Karpas-422 (cell line): ENCODE measurements at regions not wholly inside any gene's neighbourhood (a gene's known extent, or its start where the extent isn't known, plus 50 kb on each side); places are given as distances from the start of the nearest gene placed in this dataset.

ENCODE experiments used
- DNase-seq: peaks from one replicate; pipeline ENCODE4 v3.0.0-alpha.2; 2015
- H2AFZ ChIP-seq: fragments of 200-600 bp; sonication (generic); 2 replicates; pipeline ENCODE4 v1.6.1; 2014; ENCODE audit warnings: antibody characterized with exemption, low read length, mixed read lengths
- H3K27ac ChIP-seq: fragments of 200-600 bp; sonication (generic); 2 replicates; pipeline ENCODE4 v1.5.1; 2014; ENCODE audit warnings: mild to moderate bottlenecking, low read length, moderate library complexity
- H3K27me3 ChIP-seq: fragments of 200-600 bp; sonication (generic); 2 replicates; pipeline ENCODE4 v1.6.1; 2014; ENCODE audit warnings: low read length, mixed read lengths
- H3K36me3 ChIP-seq: fragments of 200-600 bp; sonication (generic); 2 replicates; pipeline ENCODE4 v1.6.1; 2014; ENCODE audit warnings: low read length, mixed read lengths; ENCODE audit not compliant: insufficient read depth
- H3K4me1 ChIP-seq: fragments of 200-600 bp; sonication (generic); 2 replicates; pipeline ENCODE4 v1.6.1; 2014; ENCODE audit warnings: mild to moderate bottlenecking, low read length, mixed read lengths
- H3K4me2 ChIP-seq: fragments of 200-600 bp; sonication (generic); 2 replicates; pipeline ENCODE4 v1.6.1; 2014; ENCODE audit warnings: low read length, low read depth, mild to moderate bottlenecking; ENCODE audit not compliant: poor library complexity, severe bottlenecking
- H3K4me3 ChIP-seq: fragments of 200-600 bp; sonication (generic); 2 replicates; pipeline ENCODE4 v1.5.1; 2014; ENCODE audit warnings: mild to moderate bottlenecking, antibody characterized with exemption, low read length, mixed read lengths
- H3K79me2 ChIP-seq: fragments of 200-600 bp; sonication (generic); 2 replicates; pipeline ENCODE4 v1.6.1; 2014; ENCODE audit warnings: mild to moderate bottlenecking, low read length, mixed read lengths
- H3K9ac ChIP-seq: fragments of 200-600 bp; sonication (generic); 2 replicates; pipeline ENCODE4 v1.6.0; 2014; ENCODE audit warnings: low read length
- H3K9me2 ChIP-seq: fragments of 200-600 bp; sonication (generic), shearing (Covaris generic); replicated peaks from 2 replicates; pipeline ENCODE4 v1.6.0; 2014; ENCODE audit warnings: mild to moderate bottlenecking, low read length, moderate library complexity; ENCODE audit not compliant: insufficient read depth
- H3K9me3 ChIP-seq: fragments of 300-700, 200-600 bp; sonication (generic); 2 replicates; pipeline ENCODE4 v1.6.1; 2014; ENCODE audit warnings: low read length, mixed read lengths
- H4K20me1 ChIP-seq: fragments of 200-600 bp; sonication (generic); 2 replicates; pipeline ENCODE4 v1.6.1; 2014; ENCODE audit warnings: mild to moderate bottlenecking, antibody characterized with exemption, low read length, low read depth; ENCODE audit not compliant: insufficient read depth

DNA sequence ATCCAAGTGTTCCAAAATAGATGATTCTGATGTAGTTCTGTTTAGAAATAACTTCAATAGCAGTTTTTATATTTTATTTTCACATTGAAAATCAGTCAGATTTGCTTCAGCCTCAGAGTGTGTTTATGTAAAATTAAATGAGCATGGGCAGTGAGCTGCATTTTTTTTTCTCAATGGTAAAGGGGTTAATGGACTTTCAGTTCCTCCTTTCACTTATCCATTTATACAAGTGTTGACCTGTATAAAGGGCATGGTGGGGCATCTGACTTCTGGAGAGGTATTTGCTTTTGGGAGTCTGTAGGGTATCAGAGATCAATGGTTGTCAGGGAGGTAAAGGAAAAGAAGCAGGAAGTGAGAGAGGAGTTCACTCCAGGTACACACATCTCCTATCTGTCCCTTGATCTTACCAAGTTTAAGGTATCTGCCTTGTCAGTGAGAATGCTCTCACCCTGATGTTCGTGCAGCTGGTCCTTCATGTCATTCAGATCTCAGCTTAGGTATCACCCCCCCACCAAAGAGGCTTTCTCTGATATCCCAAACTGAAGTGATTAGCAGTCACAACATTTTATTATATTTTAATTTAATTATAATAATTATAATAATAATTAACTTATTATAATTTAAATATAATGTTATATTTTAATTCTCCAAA is 181.6 kb upstream of the LMNTD1 start:
- H3K9ac ChIP-seq = no peak overlapping the region
- no peak overlapping the region for H3K4me2 ChIP-seq
- no peaks in the 10 kb centered on the region for H3K27me3 ChIP-seq
- H3K27ac ChIP-seq = no peak overlapping the region
- no peaks in the 10 kb centered on the region for H3K9me3 ChIP-seq
- no peaks in the 10 kb centered on the region for H3K79me2 ChIP-seq
- H3K4me3 ChIP-seq = no peak overlapping the region
- H2AFZ ChIP-seq = no peak overlapping the region
- no peaks in the 10 kb centered on the region for H3K9me2 ChIP-seq
- no peaks in the 10 kb centered on the region; the same call in 1 of the 2 replicates for H3K4me1 ChIP-seq
- peak; percentile 47 for DNase-seq
- H3K36me3 ChIP-seq = no peaks in the 10 kb centered on the region
- no peaks in the 10 kb centered on the region for H4K20me1 ChIP-seq

DNA sequence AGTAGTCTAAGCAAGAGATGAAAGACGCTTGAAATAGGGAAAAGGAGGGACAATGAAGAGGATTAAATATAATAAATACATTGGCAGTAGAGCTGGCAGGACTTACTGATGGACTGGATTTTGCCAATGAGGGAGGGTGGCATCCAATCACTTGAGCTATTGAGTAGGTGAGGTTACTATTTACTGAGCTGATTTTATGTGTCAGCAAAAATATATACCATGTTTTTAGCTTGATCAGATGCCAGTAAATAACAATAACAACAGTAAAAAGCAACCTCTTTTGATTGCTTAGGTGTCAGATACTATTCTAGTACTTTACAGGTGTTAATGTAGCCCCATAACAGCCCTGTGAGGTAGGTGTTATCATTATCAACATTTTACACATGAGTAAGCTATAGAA is 187.5 kb upstream of the LMNTD1 start:
- Histone ChIP-seq H3K4me3 (no peak overlapping the region), H3K4me1 (no peaks in the 10 kb centered on the region), H4K20me1 (no peaks in the 10 kb centered on the region), H3K36me3 (no peaks in the 10 kb centered on the region), H3K4me2 (no peak overlapping the region), H3K27me3 (no peaks in the 10 kb centered on the region), H3K9ac (no peak overlapping the region), H2AFZ (no peak overlapping the region), H3K9me2 (no peaks in the 10 kb centered on the region), H3K79me2 (no peaks in the 10 kb centered on the region), H3K9me3 (no peaks in the 10 kb centered on the region), H3K27ac (no peak overlapping the region)
- DNase-seq = no peak

DNA sequence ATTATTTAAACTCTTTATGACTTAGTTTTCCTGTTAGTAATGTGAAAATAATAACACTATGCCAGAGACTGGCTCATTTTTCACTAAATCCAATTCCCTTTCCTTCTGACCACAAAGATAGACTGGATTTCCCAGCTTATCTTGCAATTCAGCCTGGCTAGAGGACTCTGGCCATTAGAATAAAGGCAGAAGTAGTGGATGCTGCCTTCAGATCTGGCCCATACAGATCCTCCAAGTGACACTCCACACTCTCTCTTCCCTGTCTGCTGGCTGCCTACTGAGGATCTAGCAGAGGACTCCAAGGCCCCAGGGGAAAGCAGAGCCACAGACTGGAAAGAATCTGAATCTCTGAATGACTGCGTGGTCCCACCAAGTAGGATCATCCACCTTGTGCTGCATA is 188.8 kb upstream of the LMNTD1 start:
- Histone ChIP-seq H3K79me2 (no peaks in the 10 kb centered on the region), H3K4me1 (no peaks in the 10 kb centered on the region), H2AFZ (no peak overlapping the region), H3K9ac (no peak overlapping the region), H3K9me3 (no peaks in the 10 kb centered on the region), H3K36me3 (no peaks in the 10 kb centered on the region), H3K27ac (no peak overlapping the region), H3K27me3 (no peaks in the 10 kb centered on the region), H3K9me2 (no peaks in the 10 kb centered on the region), H3K4me3 (no peak overlapping the region), H3K4me2 (no peak overlapping the region), H4K20me1 (no peaks in the 10 kb centered on the region)
- DNase-seq = no peak

- no peaks in the 10 kb centered on the region for H4K20me1 ChIP-seq
- H2AFZ ChIP-seq = no peak overlapping the region
- no peak overlapping the region for H3K27ac ChIP-seq
- H3K4me2 ChIP-seq = no peak overlapping the region
- H3K4me3 ChIP-seq = no peak overlapping the region
- no peaks in the 10 kb centered on the region for H3K36me3 ChIP-seq
- no peaks in the 10 kb centered on the region for H3K9me2 ChIP-seq
- H3K79me2 ChIP-seq = no peaks in the 10 kb centered on the region
- no peak for DNase-seq
- no peaks in the 10 kb centered on the region for H3K27me3 ChIP-seq
- no peaks in the 10 kb centered on the region for H3K9me3 ChIP-seq
- no peak overlapping the region for H3K9ac ChIP-seq
- no peaks in the 10 kb centered on the region for H3K4me1 ChIP-seq
Measured at GRCh38 chr12:25743679-25744215, 190.7 kb upstream of the LMNTD1 start.

DNA sequence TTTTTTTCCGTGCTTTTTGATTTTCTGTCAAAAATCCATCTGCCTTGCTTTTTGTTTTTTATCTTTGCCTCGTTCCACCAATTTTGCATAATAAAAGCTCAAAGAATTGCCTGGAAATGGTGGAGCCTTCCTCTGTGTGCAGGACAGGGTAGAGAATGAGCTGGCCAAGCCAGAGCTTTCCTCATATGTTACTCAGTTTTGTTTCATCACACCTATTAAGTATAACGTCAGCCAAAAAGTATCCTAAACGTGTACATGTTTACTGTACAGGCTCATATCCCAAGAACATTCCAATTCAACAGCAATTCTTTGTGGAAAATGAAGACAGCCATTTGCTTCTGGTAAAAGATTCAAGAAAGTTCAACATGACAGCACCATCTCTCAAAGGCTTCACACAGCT is 191.2 kb upstream of the LMNTD1 start:
- Histone ChIP-seq H3K9me2 (no peaks in the 10 kb centered on the region), H3K36me3 (no peaks in the 10 kb centered on the region), H3K4me1 (no peaks in the 10 kb centered on the region), H3K4me3 (no peak overlapping the region), H3K27ac (no peak overlapping the region), H3K9ac (no peak overlapping the region), H3K27me3 (no peaks in the 10 kb centered on the region), H3K9me3 (no peaks in the 10 kb centered on the region), H3K4me2 (no peak overlapping the region), H2AFZ (no peak overlapping the region), H4K20me1 (no peaks in the 10 kb centered on the region), H3K79me2 (no peaks in the 10 kb centered on the region)
- DNase-seq = no peak

GRCh38 chr12:25745281-25745680 is 192.2 kb upstream of the LMNTD1 start:
- Histone ChIP-seq H3K79me2 (no peaks in the 10 kb centered on the region), H4K20me1 (no peaks in the 10 kb centered on the region), H3K9me2 (no peaks in the 10 kb centered on the region), H3K4me3 (no peak overlapping the region), H3K9me3 (no peaks in the 10 kb centered on the region), H3K27me3 (no peaks in the 10 kb centered on the region), H3K9ac (no peak overlapping the region), H3K36me3 (no peaks in the 10 kb centered on the region), H3K4me1 (no peaks in the 10 kb centered on the region), H3K4me2 (no peak overlapping the region), H2AFZ (no peak overlapping the region), H3K27ac (no peak overlapping the region)
- DNase-seq = no peak

DNA sequence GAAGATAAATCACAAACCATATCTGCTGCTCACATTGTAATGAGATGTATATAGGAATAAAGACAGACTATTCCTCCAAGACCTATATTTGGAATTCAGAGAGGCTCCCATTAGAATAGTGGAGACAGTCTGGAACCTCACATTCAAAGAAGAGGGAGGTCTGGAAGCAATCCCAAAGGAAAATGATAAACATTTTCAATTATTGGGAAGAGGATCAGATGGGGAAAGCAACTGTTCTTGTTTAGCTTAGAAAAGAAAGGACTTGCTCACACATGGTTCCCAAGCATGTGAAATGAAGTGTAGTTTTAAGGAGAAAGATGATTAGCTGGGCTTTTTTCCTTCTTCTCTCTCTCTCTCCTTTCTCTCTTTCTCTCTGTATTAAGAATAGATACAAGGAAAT is 193.0 kb upstream of the LMNTD1 start:
- no peak overlapping the region for H3K4me2 ChIP-seq
- H3K4me3 ChIP-seq = no peak overlapping the region
- H3K9me2 ChIP-seq = no peaks in the 10 kb centered on the region
- no peak for DNase-seq
- no peaks in the 10 kb centered on the region for H4K20me1 ChIP-seq
- no peaks in the 10 kb centered on the region for H3K4me1 ChIP-seq
- H3K79me2 ChIP-seq = no peaks in the 10 kb centered on the region
- H3K9ac ChIP-seq = no peak overlapping the region
- H3K27me3 ChIP-seq = no peaks in the 10 kb centered on the region
- no peaks in the 10 kb centered on the region for H3K36me3 ChIP-seq
- no peaks in the 10 kb centered on the region for H3K9me3 ChIP-seq
- no peak overlapping the region for H2AFZ ChIP-seq
- H3K27ac ChIP-seq = no peak overlapping the region

DNA sequence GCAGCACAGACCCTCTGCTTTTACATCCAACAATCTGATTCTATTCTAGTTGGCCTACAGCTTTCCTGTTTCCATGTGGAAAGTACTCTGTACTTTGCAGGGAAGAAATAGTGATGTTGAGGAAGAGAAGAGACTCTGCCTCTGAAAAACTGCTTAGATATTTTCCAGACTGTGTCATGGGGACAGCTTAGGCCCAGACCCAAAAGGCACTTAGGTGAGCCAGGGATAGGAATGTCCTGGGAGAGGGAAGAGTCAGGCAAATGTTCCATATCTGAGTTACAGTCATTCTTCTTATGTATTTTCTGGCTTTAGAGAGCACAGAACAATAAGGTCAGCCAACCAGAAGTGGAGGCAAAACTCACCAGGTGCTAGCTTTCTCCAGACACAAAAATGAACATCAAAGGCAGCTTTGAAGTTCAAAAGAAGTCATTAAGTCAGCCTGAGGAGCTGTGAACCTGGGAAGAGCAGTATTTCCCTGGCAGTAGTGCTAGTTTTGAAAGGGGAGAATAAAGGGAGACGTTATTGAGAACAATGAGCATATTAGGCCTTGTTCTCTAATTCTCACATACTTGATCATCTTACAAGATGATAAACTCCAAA is 199.7 kb upstream of the LMNTD1 start:
- no peak overlapping the region for H3K4me3 ChIP-seq
- DNase-seq = no peak
- H3K36me3 ChIP-seq = no peaks in the 10 kb centered on the region
- H3K9me2 ChIP-seq = no peaks in the 10 kb centered on the region
- no peaks in the 10 kb centered on the region for H3K9me3 ChIP-seq
- no peak overlapping the region for H3K4me2 ChIP-seq
- no peak overlapping the region for H3K9ac ChIP-seq
- no peaks in the 10 kb centered on the region for H4K20me1 ChIP-seq
- no peak overlapping the region for H2AFZ ChIP-seq
- H3K79me2 ChIP-seq = no peaks in the 10 kb centered on the region
- H3K4me1 ChIP-seq = no peaks in the 10 kb centered on the region
- no peak overlapping the region for H3K27ac ChIP-seq
- H3K27me3 ChIP-seq = no peaks in the 10 kb centered on the region
